ENCODE measurements at regions not wholly inside any gene's neighbourhood (a gene's known extent, or its start where the extent isn't known, plus 50 kb on each side); places are given as distances from the start of the nearest gene placed in this dataset.

- no peak for TF ChIP-seq POLR2A (IDR thresholded peaks at IDR 0.05)
- TF ChIP-seq, protein P1, sequence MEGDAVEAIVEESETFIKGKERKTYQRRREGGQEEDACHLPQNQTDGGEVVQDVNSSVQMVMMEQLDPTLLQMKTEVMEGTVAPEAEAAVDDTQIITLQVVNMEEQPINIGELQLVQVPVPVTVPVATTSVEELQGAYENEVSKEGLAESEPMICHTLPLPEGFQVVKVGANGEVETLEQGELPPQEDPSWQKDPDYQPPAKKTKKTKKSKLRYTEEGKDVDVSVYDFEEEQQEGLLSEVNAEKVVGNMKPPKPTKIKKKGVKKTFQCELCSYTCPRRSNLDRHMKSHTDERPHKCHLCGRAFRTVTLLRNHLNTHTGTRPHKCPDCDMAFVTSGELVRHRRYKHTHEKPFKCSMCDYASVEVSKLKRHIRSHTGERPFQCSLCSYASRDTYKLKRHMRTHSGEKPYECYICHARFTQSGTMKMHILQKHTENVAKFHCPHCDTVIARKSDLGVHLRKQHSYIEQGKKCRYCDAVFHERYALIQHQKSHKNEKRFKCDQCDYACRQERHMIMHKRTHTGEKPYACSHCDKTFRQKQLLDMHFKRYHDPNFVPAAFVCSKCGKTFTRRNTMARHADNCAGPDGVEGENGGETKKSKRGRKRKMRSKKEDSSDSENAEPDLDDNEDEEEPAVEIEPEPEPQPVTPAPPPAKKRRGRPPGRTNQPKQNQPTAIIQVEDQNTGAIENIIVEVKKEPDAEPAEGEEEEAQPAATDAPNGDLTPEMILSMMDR (IDR thresholded peaks at IDR 0.05): no peak
Measured at GRCh38 chr1:79595931-79596330, 589.4 kb upstream of the ADGRL4 start.
